IMR-90 (cell line): ENCODE measurements at regions not wholly inside any gene's neighbourhood (a gene's known extent, or its start where the extent isn't known, plus 50 kb on each side); places are given as distances from the start of the nearest gene placed in this dataset.

Source experiments
- ATAC-seq: fragments of 200-7000 bp; cut with Tn5 transposase; 2 replicates; pipeline ENCODE4 v1.9.1; 2020; ENCODE audit warnings: low read depth, mild to moderate bottlenecking, moderate library complexity
- BruUV-seq: library from RNA; stranded (reverse); fragments of 400-500 nt; replicated peaks from 2 replicates; lab custom pipeline; 2021; lab: Mats Ljungman, UMichigan
- CTCF ChIA-PET: fragments of 300-600 bp; formaldehyde crosslinking; extraction: SDS; loops from one replicate; lab custom pipeline; 2021; ENCODE audit warnings: antibody characterized with exemption; lab: Yijun Ruan, JAX
- POLR2A ChIA-PET: fragments of 300-600 bp; sonication (Branson Sonifier 250); formaldehyde crosslinking; loops from one replicate; lab custom pipeline; 2022; ENCODE audit warnings: antibody characterized with exemption; ENCODE audit not compliant: unreplicated experiment; lab: Charles Lee
- DNase-seq: peaks from one replicate; pipeline ENCODE4 v3.0.0; 2013
- H2AFZ ChIP-seq: replicated peaks from 2 replicates; pipeline ENCODE3; 2013; ENCODE audit warnings: low read length, mild to moderate bottlenecking; ENCODE audit not compliant: poor library complexity
- H2AK5ac ChIP-seq: 2 replicates; pipeline ENCODE4 v1.6.1; 2013; ENCODE audit warnings: low read depth, low read length, inconsistent platforms
- H2AK9ac ChIP-seq: replicated peaks from 2 replicates; pipeline ENCODE3; 2013; ENCODE audit warnings: mild to moderate bottlenecking, low read depth, low read length, moderate library complexity; ENCODE audit not compliant: poor library complexity
- H2BK120ac ChIP-seq: 2 replicates; pipeline ENCODE4 v1.6.1; 2013; ENCODE audit warnings: low read depth, low read length, inconsistent platforms
- H2BK15ac ChIP-seq: 3 replicates; pipeline ENCODE4 v1.6.1; 2013; ENCODE audit warnings: low read depth, low read length, inconsistent platforms
- H2BK20ac ChIP-seq: 2 replicates; pipeline ENCODE4 v1.6.1; 2013; ENCODE audit warnings: low read depth, mild to moderate bottlenecking, inconsistent platforms, low read length, moderate library complexity
- H2BK5ac ChIP-seq: 2 replicates; pipeline ENCODE4 v1.6.1; 2013; ENCODE audit warnings: mild to moderate bottlenecking, low read depth, low read length, inconsistent platforms; ENCODE audit not compliant: poor library complexity, severe bottlenecking
- H3K14ac ChIP-seq: replicated peaks from 2 replicates; pipeline ENCODE4 v1.6.1; 2013; ENCODE audit warnings: low read depth, low read length, inconsistent platforms
- H3K18ac ChIP-seq: 2 replicates; pipeline ENCODE4 v1.6.1; 2013; ENCODE audit warnings: low read depth, low read length, control low read depth
- H3K23ac ChIP-seq: 2 replicates; pipeline ENCODE4 v1.6.1; 2013; ENCODE audit warnings: low read depth, low read length, inconsistent platforms
- H3K27ac ChIP-seq: 2 replicates; pipeline ENCODE4 v1.5.1; 2013; ENCODE audit warnings: mild to moderate bottlenecking, control low read depth, low read length; ENCODE audit not compliant: insufficient read depth
- H3K27me3 ChIP-seq: 2 replicates; pipeline ENCODE4 v1.6.1; 2013; ENCODE audit warnings: low read length; ENCODE audit not compliant: control insufficient read depth, insufficient read depth
- H3K36me3 ChIP-seq: 2 replicates; pipeline ENCODE4 v1.6.1; 2013; ENCODE audit warnings: low read length, mixed read lengths; ENCODE audit not compliant: control insufficient read depth, insufficient read depth
- H3K4ac ChIP-seq: 2 replicates; pipeline ENCODE4 v1.6.1; 2013; ENCODE audit warnings: low read depth, low read length, inconsistent platforms
- H3K4me1 ChIP-seq: 2 replicates; pipeline ENCODE4 v1.6.1; 2013; ENCODE audit warnings: low read length, mixed read lengths; ENCODE audit not compliant: control insufficient read depth, insufficient read depth
- H3K4me2 ChIP-seq: 2 replicates; pipeline ENCODE4 v1.6.1; 2013; ENCODE audit warnings: low read depth, mild to moderate bottlenecking, control low read depth, low read length, moderate library complexity
- H3K4me3 ChIP-seq: 2 replicates; pipeline ENCODE4 v1.5.1; 2013; ENCODE audit warnings: low read depth, mild to moderate bottlenecking, control low read depth, low read length, moderate library complexity; ENCODE audit not compliant: insufficient read depth
- H3K56ac ChIP-seq: 2 replicates; pipeline ENCODE4 v1.6.1; 2013; ENCODE audit warnings: low read length, inconsistent platforms; ENCODE audit not compliant: insufficient read depth; ENCODE audit errors: extremely low read depth
- H3K79me1 ChIP-seq, 2 experiments: 2 replicates each; pipeline ENCODE4 v1.6.1; 2013; ENCODE audit warnings: low read length in 2 of 2, inconsistent platforms in 1 of 2, low read depth in 1 of 2
- H3K9ac ChIP-seq: 2 replicates; pipeline ENCODE4 v1.6.1; 2013; ENCODE audit warnings: low read depth, low read length, control low read depth
- H3K9me1 ChIP-seq: 2 replicates; pipeline ENCODE4 v1.6.1; 2013; ENCODE audit warnings: low read length, inconsistent platforms; ENCODE audit not compliant: insufficient read depth
- H3K9me3 ChIP-seq: 2 replicates; pipeline ENCODE4 v1.6.1; 2013; ENCODE audit warnings: low read length; ENCODE audit not compliant: control insufficient read depth, insufficient read depth
- H4K20me1 ChIP-seq: 2 replicates; pipeline ENCODE4 v1.6.1; 2013; ENCODE audit warnings: low read length, inconsistent platforms; ENCODE audit not compliant: insufficient read depth
- H4K5ac ChIP-seq: 2 replicates; pipeline ENCODE4 v1.6.1; 2013; ENCODE audit warnings: mild to moderate bottlenecking, low read depth, low read length, control low read depth
- H4K8ac ChIP-seq, 2 experiments: 2 replicates each; pipeline ENCODE4 v1.6.1; 2013; ENCODE audit warnings: low read depth in 2 of 2, low read length in 2 of 2, control low read depth in 1 of 2, inconsistent platforms in 1 of 2
- H4K91ac ChIP-seq: 2 replicates; pipeline ENCODE4 v1.6.1; 2013; ENCODE audit warnings: low read depth, low read length, inconsistent platforms; ENCODE audit not compliant: insufficient read depth
- MAFK ChIP-seq: IDR thresholded peaks from 2 replicates; pipeline ENCODE4 v1.6.1; 2012; ENCODE audit warnings: low read depth, low read length, improper control_type of control experiment
- WGBS, 2 experiments: methylation state at CpG; one replicate each; pipeline versions ENCODE4 v1.1.5 to v1.1.7; 2013; ENCODE audit warnings: missing lambda C conversion rate in 2 of 2; ENCODE audit not compliant: insufficient read length in 1 of 2; ENCODE audit errors: extremely low coverage in 2 of 2; 5-methylcytosine and 5-hydroxymethylcytosine counted together
- dilution Hi-C: fragments of 300-500 bp; cut with HindIII; formaldehyde crosslinking; loops from one replicate; pipeline ENCODE4 v1.14.3; 2018; ENCODE audit warnings: low sequenced_read_pairs; ENCODE audit not compliant: unreplicated experiment
- in situ Hi-C: fragments of 300-500 bp; cut with MboI; formaldehyde crosslinking; loops from 3 replicates; pipeline ENCODE4 v1.14.3; 2019; ENCODE audit warnings: low sequenced_read_pairs, inconsistent platforms, mixed read lengths
- intact Hi-C: fragments of 100-400 bp; cut with micrococcal nuclease; formaldehyde crosslinking; loops from 2 replicates; pipeline ENCODE4 v1.10.0; 2022
- TF ChIP-seq, protein P1 (sequence below): fragments of 150-350 bp; IDR thresholded peaks from 2 replicates; pipeline ENCODE4 v1.6.1; 2016; ENCODE audit warnings: low read depth, mild to moderate bottlenecking, low read length, moderate library complexity, borderline replicate concordance

DNA sequence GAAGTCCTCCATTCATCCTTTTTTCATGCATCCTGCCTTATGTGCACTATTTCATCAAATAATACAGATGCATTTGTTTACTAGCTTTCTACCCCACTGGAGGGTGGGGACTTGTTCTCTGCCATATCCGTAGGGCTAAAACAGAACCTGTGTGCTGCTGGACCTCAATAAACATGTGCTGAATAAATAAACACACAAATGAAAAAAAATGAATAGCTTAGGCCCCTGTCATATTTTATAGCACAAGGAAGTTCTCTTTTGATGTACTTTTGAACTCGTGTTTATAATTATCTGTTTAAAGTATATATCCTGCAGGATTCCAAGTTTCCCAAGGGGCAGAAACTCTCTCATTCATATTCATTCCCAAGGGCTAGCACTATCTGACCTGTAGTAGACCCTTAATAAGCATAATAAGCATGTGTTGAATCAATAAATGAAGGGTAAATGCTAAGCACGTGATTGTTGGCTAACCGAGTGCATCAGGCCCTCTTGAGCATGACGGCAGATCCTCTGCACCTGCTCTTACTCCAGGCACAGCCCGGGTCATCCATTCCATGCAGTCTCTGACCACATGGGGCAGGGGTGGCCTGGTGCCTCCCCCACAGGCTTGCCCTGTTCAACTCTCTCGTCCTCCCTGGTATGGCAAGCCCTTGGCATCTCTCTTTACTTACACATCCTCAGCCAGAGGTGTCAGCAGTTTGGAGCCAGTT lies 474.1 kb upstream of the ZMIZ1 start:
- Histone ChIP-seq H4K20me1 (no peaks in the 10 kb centered on the region), H2BK5ac (no peak overlapping the region), H3K56ac (no peak overlapping the region), H3K9ac (no peak overlapping the region), H2BK20ac (no peak overlapping the region), H3K4ac (no peak overlapping the region), H3K4me1 (no peaks in the 10 kb centered on the region; the same call in 1 of the 2 replicates), H3K36me3 (no peaks in the 10 kb centered on the region), H3K4me3 (no peak overlapping the region), H2AK9ac (no peak overlapping the region), H3K14ac (no peak overlapping the region), H3K9me1 (no peaks in the 10 kb centered on the region; the same call in 1 of the 2 replicates), H3K79me1 (no peaks in the 10 kb centered on the region), H3K27me3 (peaks cover 14% of the 10 kb centered on the region), H2BK120ac (no peak overlapping the region), H3K27ac (no peak overlapping the region), H3K9me3 (no peaks in the 10 kb centered on the region), H2BK15ac (no peak overlapping the region), H3K18ac (no peak overlapping the region), H3K23ac (no peak overlapping the region), H4K8ac (no peak overlapping the region), H3K4me2 (no peak overlapping the region), H2AK5ac (no peak overlapping the region), H2AFZ (no peak overlapping the region), H4K5ac (no peak overlapping the region), H4K91ac (no peak overlapping the region)
- ChIA-PET CTCF (no interaction called here), POLR2A (no interaction called here)
- BruUV-seq: no TSS peak
- in situ Hi-C loops (no loop called here), intact Hi-C loops (no loop called here), dilution Hi-C loops (no loop called here)
- ATAC-seq: no peak
- TF ChIP-seq MAFK: no peak
- TF ChIP-seq, protein P1, sequence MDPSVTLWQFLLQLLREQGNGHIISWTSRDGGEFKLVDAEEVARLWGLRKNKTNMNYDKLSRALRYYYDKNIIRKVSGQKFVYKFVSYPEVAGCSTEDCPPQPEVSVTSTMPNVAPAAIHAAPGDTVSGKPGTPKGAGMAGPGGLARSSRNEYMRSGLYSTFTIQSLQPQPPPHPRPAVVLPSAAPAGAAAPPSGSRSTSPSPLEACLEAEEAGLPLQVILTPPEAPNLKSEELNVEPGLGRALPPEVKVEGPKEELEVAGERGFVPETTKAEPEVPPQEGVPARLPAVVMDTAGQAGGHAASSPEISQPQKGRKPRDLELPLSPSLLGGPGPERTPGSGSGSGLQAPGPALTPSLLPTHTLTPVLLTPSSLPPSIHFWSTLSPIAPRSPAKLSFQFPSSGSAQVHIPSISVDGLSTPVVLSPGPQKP: no peak
- 46% methylated on average over 3 of the region's 7 CpGs; no CpG with 5 or more reads in 1 of the 2 experiments for WGBS, 2 experiments
- DNase-seq: no peak
